ENCODE measurements at regions not wholly inside any gene's neighbourhood (a gene's known extent, or its start where the extent isn't known, plus 50 kb on each side); places are given as distances from the start of the nearest gene placed in this dataset.

DNA sequence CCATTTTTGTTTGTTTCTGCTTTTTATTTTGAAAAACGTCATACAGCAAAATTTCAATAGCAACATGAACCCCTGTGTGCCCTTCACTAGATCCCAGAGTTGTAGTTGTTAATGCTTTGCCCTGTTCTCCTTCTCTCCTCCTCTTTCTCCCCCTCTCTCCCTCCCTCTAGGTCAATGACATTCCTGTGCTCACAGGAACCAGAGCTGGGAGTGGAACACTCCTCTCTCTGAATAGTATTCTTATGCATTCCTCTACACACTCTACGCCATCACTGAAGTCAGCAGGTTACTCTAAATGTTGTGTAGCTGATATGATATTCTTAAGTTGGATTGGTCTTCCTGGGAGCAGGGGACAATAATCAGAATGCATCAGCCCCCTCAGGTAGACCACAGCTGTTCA, 243.4 kb downstream of the SYK start:
- DNase-seq (ENCODE audit: low spot score), result no peak
- TF ChIP-seq, protein P1, sequence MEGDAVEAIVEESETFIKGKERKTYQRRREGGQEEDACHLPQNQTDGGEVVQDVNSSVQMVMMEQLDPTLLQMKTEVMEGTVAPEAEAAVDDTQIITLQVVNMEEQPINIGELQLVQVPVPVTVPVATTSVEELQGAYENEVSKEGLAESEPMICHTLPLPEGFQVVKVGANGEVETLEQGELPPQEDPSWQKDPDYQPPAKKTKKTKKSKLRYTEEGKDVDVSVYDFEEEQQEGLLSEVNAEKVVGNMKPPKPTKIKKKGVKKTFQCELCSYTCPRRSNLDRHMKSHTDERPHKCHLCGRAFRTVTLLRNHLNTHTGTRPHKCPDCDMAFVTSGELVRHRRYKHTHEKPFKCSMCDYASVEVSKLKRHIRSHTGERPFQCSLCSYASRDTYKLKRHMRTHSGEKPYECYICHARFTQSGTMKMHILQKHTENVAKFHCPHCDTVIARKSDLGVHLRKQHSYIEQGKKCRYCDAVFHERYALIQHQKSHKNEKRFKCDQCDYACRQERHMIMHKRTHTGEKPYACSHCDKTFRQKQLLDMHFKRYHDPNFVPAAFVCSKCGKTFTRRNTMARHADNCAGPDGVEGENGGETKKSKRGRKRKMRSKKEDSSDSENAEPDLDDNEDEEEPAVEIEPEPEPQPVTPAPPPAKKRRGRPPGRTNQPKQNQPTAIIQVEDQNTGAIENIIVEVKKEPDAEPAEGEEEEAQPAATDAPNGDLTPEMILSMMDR (IDR thresholded peaks at IDR 0.05; ENCODE audit: borderline replicate concordance, control extremely low read depth, extremely low read depth, insufficient read depth, missing control alignments), result no peak
- in situ Hi-C loops (cut with MboI; ENCODE audit: low sequenced_read_pairs, unreplicated experiment), result loop anchor here (10.0 kb wide), 1 partner anchor 380 kb away; the partner anchor contains the start of gene NFIL3

DNA sequence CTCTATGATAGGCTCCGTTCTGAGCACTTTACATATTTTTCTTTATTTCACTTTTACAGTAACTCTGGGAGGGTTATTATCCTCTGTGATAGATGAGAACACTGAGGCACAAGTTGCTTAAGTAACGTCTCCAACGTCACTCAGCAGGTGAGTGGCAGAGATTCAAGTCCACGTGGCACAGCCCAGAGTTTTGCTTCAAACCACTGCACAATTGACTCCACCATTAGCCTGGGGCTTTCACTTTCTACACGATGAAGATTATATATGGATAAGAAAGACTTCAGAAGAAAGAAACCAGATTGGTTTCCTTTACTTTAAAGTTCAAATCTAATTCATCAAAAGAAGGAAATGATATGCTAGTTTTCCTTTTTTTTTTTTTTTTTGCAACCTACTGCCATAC, 245.9 kb downstream of the SYK start:
- TF ChIP-seq, protein P1 (IDR thresholded peaks at IDR 0.05; ENCODE audit: borderline replicate concordance, control extremely low read depth, extremely low read depth, insufficient read depth, missing control alignments), result no peak
- DNase-seq (ENCODE audit: low spot score), result no peak
- in situ Hi-C loops (cut with MboI; ENCODE audit: low sequenced_read_pairs, unreplicated experiment), result loop anchor here (10.0 kb wide), 1 partner anchor 377 kb away; the partner anchor contains the start of gene NFIL3

DNA sequence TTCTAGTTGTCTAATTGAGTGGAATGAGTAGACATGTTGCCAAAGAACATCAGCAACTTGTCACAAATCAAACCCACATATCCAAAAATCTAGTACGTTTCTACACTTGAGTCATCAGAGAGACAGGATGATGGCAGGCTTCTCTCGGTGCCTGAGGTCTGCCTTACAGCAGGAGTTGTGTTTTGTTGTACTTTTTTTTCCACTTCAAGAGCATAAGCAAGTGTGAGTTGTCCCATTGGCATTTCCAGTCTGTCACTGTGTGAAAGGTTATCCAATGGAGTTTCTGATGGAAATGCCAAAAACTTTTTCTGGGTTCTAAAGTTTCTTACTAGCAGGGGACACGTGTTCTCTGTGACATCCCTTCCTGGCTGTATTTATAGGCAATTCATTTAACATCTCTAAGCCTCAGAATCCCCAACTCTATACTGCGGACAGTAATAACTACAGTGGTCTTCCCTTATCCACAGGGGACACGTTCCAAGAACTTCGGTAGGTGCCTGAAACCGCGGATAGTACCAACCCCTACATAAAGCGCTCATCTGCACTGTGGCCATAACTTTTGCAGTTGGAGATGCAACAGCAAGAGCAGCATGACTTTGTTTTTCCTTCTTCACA, 246.5 kb downstream of the SYK start:
- in situ Hi-C loops (cut with MboI; ENCODE audit: low sequenced_read_pairs, unreplicated experiment), result loop anchor here (10.0 kb wide), 1 partner anchor 377 kb away; the partner anchor contains the start of gene NFIL3
- no peak for DNase-seq (ENCODE audit: low spot score)
- TF ChIP-seq, protein P1 (IDR thresholded peaks at IDR 0.05; ENCODE audit: borderline replicate concordance, control extremely low read depth, extremely low read depth, insufficient read depth, missing control alignments), result no peak

DNA sequence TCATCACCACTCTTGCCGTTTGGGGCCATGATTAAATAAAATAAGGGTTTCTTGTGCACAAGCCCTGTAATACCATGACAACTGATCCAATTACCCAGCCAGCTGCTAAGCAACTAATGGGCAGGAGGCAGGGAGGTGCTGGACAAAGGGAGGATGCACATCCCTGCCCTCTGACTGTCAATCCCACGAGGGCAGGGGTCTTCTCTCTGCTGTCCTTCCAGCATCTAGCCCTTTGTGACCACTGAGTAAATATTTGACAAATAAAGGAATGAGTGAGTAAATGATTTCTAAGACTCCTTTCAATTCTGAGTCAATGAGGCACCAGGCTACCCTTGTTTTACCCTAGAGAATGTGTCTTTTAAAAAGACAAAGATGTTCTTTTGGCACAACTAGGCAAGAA, 247.1 kb downstream of the SYK start:
- in situ Hi-C loops (cut with MboI; ENCODE audit: low sequenced_read_pairs, unreplicated experiment), result loop anchor here (10.0 kb wide), 1 partner anchor 376 kb away; the partner anchor contains the start of gene NFIL3
- no peak for DNase-seq (ENCODE audit: low spot score)
- TF ChIP-seq, protein P1 (IDR thresholded peaks at IDR 0.05; ENCODE audit: borderline replicate concordance, control extremely low read depth, extremely low read depth, insufficient read depth, missing control alignments), result no peak

DNA sequence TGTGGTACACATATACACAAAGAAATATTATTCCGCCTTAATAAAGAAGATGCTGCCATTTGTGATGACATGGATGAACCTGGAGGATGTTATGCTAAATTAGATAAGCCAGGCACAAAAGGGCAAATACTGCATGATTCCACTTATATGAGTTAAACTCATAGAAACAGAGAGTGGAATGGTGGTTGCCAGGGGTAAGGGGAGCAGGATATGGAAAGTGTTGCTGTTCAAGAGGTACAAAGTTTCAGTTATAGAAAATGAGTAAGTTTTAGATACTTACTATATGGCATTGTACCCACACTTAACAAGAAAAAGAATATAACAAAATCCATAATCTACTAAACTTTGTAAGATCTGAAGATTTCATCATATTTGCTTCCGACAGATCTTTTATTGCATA, 252.2 kb downstream of the SYK start:
- TF ChIP-seq, protein P1 (IDR thresholded peaks at IDR 0.05; ENCODE audit: borderline replicate concordance, control extremely low read depth, extremely low read depth, insufficient read depth, missing control alignments), result no peak

DNA sequence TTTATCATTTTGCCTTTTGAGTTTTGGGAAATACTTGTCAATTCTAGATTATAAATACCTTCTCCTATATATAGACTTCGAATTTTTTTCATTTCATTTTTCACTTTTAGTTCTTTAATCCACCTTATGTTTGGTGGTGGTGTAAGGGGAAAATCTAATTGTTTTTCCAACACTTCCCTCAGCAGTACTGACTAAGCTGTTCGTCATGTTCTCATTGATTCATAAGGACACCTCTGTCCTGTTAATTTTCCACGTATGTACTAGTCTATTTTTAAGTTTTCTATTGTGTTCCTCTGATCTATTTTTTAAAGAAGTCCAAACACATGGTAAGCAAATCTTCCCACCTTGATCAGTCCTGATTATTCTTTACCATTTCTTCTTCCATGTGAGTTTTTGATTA, 254.2 kb downstream of the SYK start:
- no peak for DNase-seq (ENCODE audit: low spot score)
- TF ChIP-seq, protein P1 (IDR thresholded peaks at IDR 0.05; ENCODE audit: borderline replicate concordance, control extremely low read depth, extremely low read depth, insufficient read depth, missing control alignments), result no peak
- in situ Hi-C loops (cut with MboI; ENCODE audit: low sequenced_read_pairs, unreplicated experiment), result no loop called here

More for the DNA sequence above, 252.2 kb downstream of the SYK start:
- in situ Hi-C loops (cut with MboI; ENCODE audit: low sequenced_read_pairs, unreplicated experiment), result no loop called here
- no peak for DNase-seq (ENCODE audit: low spot score)
